ENCODE measurements at regions not wholly inside any gene's neighbourhood (a gene's known extent, or its start where the extent isn't known, plus 50 kb on each side); places are given as distances from the start of the nearest gene placed in this dataset.

GRCh38 chr5:60349891-60350415 is 350.0 kb downstream of the DEPDC1B start:
- no peak for TF ChIP-seq CTCF (conservative IDR thresholded peaks at IDR 0.05; ENCODE audit: low read length)
- TF ChIP-seq EZH2phosphoT487 (IDR thresholded peaks at IDR 0.05; ENCODE audit: borderline replicate concordance): no peak

Measured in Loucy (cell line).